Smooth muscle cell (in vitro differentiated cells): ENCODE measurements at regions not wholly inside any gene's neighbourhood (a gene's known extent, or its start where the extent isn't known, plus 50 kb on each side); places are given as distances from the start of the nearest gene placed in this dataset.

Experiments
- DNase-seq: peaks from one replicate; lab custom pipeline; 2025; ENCODE audit not compliant: unreplicated experiment; lab: John Stamatoyannopoulos, UW
- H2AFZ ChIP-seq: fragments of 200-600 bp; sonication (generic); 2 replicates; pipeline ENCODE4 v1.6.0; 2016; ENCODE audit warnings: antibody characterized with exemption, low read depth, mild to moderate bottlenecking
- H3F3A ChIP-seq: fragments of 200-600 bp; sonication (generic); 2 replicates; pipeline ENCODE4 v1.6.0; 2017; ENCODE audit warnings: antibody characterized with exemption, low read depth
- H3K27ac ChIP-seq: fragments of 200-600 bp; sonication (generic); 2 replicates; pipeline ENCODE4 v1.5.1; 2016; ENCODE audit warnings: low read depth, mild to moderate bottlenecking
- H3K27me3 ChIP-seq: fragments of 200-600 bp; sonication (generic); 2 replicates; pipeline ENCODE4 v1.6.1; 2016; ENCODE audit warnings: low read depth, mild to moderate bottlenecking
- H3K36me3 ChIP-seq: fragments of 200-600 bp; sonication (generic); 2 replicates; pipeline ENCODE4 v1.5.1; 2016; ENCODE audit warnings: low read depth
- H3K4me1 ChIP-seq: fragments of 200-600 bp; sonication (generic); 2 replicates; pipeline ENCODE4 v1.5.1; 2016; ENCODE audit warnings: low read depth
- H3K4me2 ChIP-seq: fragments of 200-600 bp; sonication (generic); 2 replicates; pipeline ENCODE4 v1.6.0; 2016; ENCODE audit warnings: mild to moderate bottlenecking
- H3K4me3 ChIP-seq: fragments of 200-600 bp; sonication (generic); 2 replicates; pipeline ENCODE4 v1.5.1; 2016; ENCODE audit warnings: mild to moderate bottlenecking
- H3K79me2 ChIP-seq: fragments of 200-600 bp; sonication (generic); 2 replicates; pipeline ENCODE4 v1.6.0; 2016; ENCODE audit warnings: low read depth, mild to moderate bottlenecking
- H3K9ac ChIP-seq: fragments of 200-600 bp; sonication (generic); 2 replicates; pipeline ENCODE4 v1.6.0; 2016; ENCODE audit warnings: low read depth
- H3K9me3 ChIP-seq: fragments of 200-600 bp; sonication (generic); replicated peaks from 2 replicates; pipeline ENCODE4 v1.5.1; 2016; ENCODE audit warnings: low read depth
- H4K20me1 ChIP-seq: fragments of 200-600 bp; sonication (generic); 2 replicates; pipeline ENCODE4 v1.6.0; 2016; ENCODE audit warnings: low read depth
- WGBS: methylation state at CpG from one replicate; pipeline ENCODE4 v1.1.7; 2016; ENCODE audit warnings: low lambda C conversion rate; 5-methylcytosine and 5-hydroxymethylcytosine counted together
- TF ChIP-seq, protein P1 (sequence below): fragments of 200-600 bp; sonication (generic); IDR thresholded peaks from 2 replicates; pipeline ENCODE4 v1.5.1; 2017; ENCODE audit warnings: borderline replicate concordance, mild to moderate bottlenecking, antibody characterized with exemption; ENCODE audit not compliant: insufficient read depth, poor library complexity, severe bottlenecking

DNA sequence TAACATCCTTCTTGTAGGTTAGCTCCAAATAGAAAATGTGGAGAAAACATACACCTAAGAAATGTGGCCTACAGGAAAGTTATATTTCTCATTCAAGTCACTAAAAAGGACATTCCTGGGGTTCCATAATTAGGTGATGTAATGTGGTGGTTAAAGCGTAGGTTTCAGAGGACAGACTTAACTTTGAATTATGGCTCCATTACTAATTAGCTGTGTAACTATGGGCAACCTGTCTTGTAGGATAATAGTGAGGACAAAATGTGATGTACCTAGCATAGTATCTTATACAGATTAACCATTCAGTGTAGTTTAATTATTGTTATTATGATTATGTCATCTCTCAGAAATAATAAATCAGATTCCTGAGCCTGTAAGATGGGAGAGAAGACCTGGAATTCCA is 602.5 kb downstream of the TSN start:
- no peaks in the 10 kb centered on the region for H3K4me1 ChIP-seq
- H3K4me2 ChIP-seq: no peak overlapping the region
- no peak overlapping the region for H3K9ac ChIP-seq
- DNase-seq: no peak
- no peaks in the 10 kb centered on the region for H4K20me1 ChIP-seq
- H3K36me3 ChIP-seq: no peaks in the 10 kb centered on the region
- no peaks in the 10 kb centered on the region for H3F3A ChIP-seq
- no peaks in the 10 kb centered on the region for H3K79me2 ChIP-seq
- no peaks in the 10 kb centered on the region for H3K27me3 ChIP-seq
- H2AFZ ChIP-seq: no peak overlapping the region
- H3K4me3 ChIP-seq: no peak overlapping the region
- TF ChIP-seq, protein P1, sequence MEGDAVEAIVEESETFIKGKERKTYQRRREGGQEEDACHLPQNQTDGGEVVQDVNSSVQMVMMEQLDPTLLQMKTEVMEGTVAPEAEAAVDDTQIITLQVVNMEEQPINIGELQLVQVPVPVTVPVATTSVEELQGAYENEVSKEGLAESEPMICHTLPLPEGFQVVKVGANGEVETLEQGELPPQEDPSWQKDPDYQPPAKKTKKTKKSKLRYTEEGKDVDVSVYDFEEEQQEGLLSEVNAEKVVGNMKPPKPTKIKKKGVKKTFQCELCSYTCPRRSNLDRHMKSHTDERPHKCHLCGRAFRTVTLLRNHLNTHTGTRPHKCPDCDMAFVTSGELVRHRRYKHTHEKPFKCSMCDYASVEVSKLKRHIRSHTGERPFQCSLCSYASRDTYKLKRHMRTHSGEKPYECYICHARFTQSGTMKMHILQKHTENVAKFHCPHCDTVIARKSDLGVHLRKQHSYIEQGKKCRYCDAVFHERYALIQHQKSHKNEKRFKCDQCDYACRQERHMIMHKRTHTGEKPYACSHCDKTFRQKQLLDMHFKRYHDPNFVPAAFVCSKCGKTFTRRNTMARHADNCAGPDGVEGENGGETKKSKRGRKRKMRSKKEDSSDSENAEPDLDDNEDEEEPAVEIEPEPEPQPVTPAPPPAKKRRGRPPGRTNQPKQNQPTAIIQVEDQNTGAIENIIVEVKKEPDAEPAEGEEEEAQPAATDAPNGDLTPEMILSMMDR: no peak
- no peak overlapping the region for H3K27ac ChIP-seq
- no peaks in the 10 kb centered on the region for H3K9me3 ChIP-seq
- 70% methylated on average over 1 of the region's 1 CpG for WGBS

DNA sequence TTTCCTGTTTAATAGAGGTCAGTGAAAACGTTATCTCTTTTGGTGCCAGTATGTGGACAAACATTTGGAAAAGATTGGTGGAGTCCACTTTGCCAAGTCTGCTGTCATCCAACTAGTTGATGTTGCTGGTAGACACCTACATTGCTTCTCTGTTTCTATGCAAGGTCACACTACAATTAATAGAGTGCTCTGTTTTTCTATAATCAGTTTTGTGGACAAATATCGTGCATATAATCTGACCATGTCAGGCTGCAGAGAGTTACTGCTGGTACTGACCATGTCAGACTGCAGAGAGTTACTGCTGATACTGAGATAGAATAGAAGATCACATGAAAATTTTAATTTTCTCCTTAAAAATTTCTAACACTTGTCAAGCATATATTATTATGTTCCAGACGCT is 603.3 kb downstream of the TSN start:
- DNase-seq: no peak
- TF ChIP-seq, protein P1: no peak
- Histone ChIP-seq H3K27ac (no peak overlapping the region), H4K20me1 (no peaks in the 10 kb centered on the region), H3K9ac (no peak overlapping the region), H3F3A (no peaks in the 10 kb centered on the region), H3K4me2 (no peak overlapping the region), H3K79me2 (no peaks in the 10 kb centered on the region), H2AFZ (no peak overlapping the region), H3K27me3 (no peaks in the 10 kb centered on the region), H3K4me3 (no peak overlapping the region), H3K9me3 (no peaks in the 10 kb centered on the region), H3K4me1 (no peaks in the 10 kb centered on the region), H3K36me3 (no peaks in the 10 kb centered on the region)
- WGBS: 84% methylated on average over 3 of the region's 3 CpGs

DNA sequence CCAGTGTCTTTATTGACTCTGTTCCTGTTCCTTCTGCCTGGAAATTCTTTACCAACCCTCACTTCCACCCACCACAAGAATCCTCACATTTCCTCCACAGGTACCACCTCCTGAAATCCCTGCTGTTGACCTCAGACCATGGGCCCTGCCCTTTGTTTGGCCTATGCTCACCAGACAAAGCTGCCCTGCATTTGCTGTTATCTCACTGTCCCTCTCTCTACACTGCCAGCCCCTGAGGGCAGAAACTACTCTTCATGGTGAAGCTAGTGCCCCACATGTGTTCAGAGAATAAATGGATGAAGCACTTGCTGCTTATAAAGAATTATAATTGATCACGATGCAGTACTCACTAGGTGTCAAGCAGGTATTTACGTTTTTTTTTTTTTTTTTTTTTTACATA is 608.4 kb downstream of the TSN start:
- 84% methylated on average over 2 of the region's 2 CpGs for WGBS

DNA sequence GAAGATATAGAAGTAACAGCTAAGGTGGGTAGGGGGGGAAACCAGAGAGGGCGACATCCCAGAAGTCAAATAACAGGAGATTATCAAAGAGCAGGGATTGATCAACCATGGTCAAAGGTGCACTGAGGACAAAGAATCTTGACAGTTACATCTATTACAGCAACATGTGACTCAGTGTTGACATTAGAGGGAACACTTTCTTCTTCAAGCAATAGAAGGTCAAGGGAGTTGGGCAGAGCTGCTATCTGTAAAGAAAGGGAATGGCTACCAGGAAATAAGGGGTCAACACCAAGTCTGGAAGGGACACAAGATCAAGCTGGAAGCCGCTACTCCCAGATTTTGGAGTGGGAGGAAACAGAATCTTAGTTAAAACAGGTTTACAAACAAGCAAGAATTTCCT is 611.0 kb downstream of the TSN start:
- no peaks in the 10 kb centered on the region for H3K9me3 ChIP-seq
- no peak overlapping the region for H3K4me2 ChIP-seq
- no peak for DNase-seq
- H3K36me3 ChIP-seq: no peaks in the 10 kb centered on the region
- no peak overlapping the region for H2AFZ ChIP-seq
- no peaks in the 10 kb centered on the region for H3K27me3 ChIP-seq
- no peak overlapping the region for H3K4me3 ChIP-seq
- H4K20me1 ChIP-seq: no peaks in the 10 kb centered on the region
- H3K27ac ChIP-seq: no peak overlapping the region
- no peak overlapping the region for H3K9ac ChIP-seq
- TF ChIP-seq, protein P1: no peak
- WGBS: 86% methylated on average over 2 of the region's 2 CpGs
- no peaks in the 10 kb centered on the region for H3K4me1 ChIP-seq
- H3K79me2 ChIP-seq: no peaks in the 10 kb centered on the region
- H3F3A ChIP-seq: no peaks in the 10 kb centered on the region

More for the DNA sequence above, 608.4 kb downstream of the TSN start:
- Histone ChIP-seq H3K9me3 (no peaks in the 10 kb centered on the region), H3K27ac (no peak overlapping the region), H3K27me3 (no peaks in the 10 kb centered on the region), H3K79me2 (no peaks in the 10 kb centered on the region), H3F3A (no peaks in the 10 kb centered on the region), H3K9ac (no peak overlapping the region), H2AFZ (no peak overlapping the region), H3K4me1 (no peaks in the 10 kb centered on the region), H3K36me3 (no peaks in the 10 kb centered on the region), H3K4me3 (no peak overlapping the region), H4K20me1 (no peaks in the 10 kb centered on the region), H3K4me2 (no peak overlapping the region)
- TF ChIP-seq, protein P1: no peak
- DNase-seq: no peak
